Ecto neural progenitor cell (in vitro differentiated cells): ENCODE measurements at regions not wholly inside any gene's neighbourhood (a gene's known extent, or its start where the extent isn't known, plus 50 kb on each side); places are given as distances from the start of the nearest gene placed in this dataset.

Experiments used
- DNase-seq: peaks from one replicate; pipeline ENCODE4 v3.0.0-alpha.2; 2018; ENCODE audit warnings: low spot score

- DNase-seq: no peak
Observed at GRCh38 chr9:79788662-79789061, 216.9 kb downstream of the TLE4 start.

- no peak for DNase-seq
Observed at GRCh38 chr9:79781263-79781662, 209.5 kb downstream of the TLE4 start.

- no peak for DNase-seq
Observed at GRCh38 chr9:79780559-79780958, 208.8 kb downstream of the TLE4 start.

GRCh38 chr9:79779901-79780300, 208.1 kb downstream of the TLE4 start:
- DNase-seq: no peak

GRCh38 chr9:79778581-79778980, 206.8 kb downstream of the TLE4 start:
- no peak for DNase-seq

- no peak for DNase-seq
Observed at GRCh38 chr9:79776581-79776980, 204.8 kb downstream of the TLE4 start.
